Activated naive CD8-positive, alpha-beta T cell treated with anti-CD3 and anti-CD28 coated beads, Interleukin-2, amount 50 U/mL, for 24 hours (primary cell): ENCODE measurements at regions not wholly inside any gene's neighbourhood (a gene's known extent, or its start where the extent isn't known, plus 50 kb on each side); places are given as distances from the start of the nearest gene placed in this dataset.

Experiments
- ATAC-seq: fragments of 150-1000 bp; cut with Tn5 transposase; one replicate; pipeline ENCODE4 v1.10.0; 2021
- DNase-seq: peaks from one replicate; pipeline ENCODE4 v3.0.0; 2021
- H3K27ac Mint-ChIP-seq: one replicate; pipeline ENCODE4 v1.8.0; 2021; ENCODE audit warnings: mild to moderate bottlenecking, mixed read lengths
- H3K27me3 Mint-ChIP-seq: one replicate; pipeline ENCODE4 v1.8.0; 2021; ENCODE audit warnings: mixed read lengths
- H3K36me3 Mint-ChIP-seq: one replicate; pipeline ENCODE4 v1.8.0; 2021; ENCODE audit warnings: low read depth, mixed read lengths
- H3K4me1 Mint-ChIP-seq: one replicate; pipeline ENCODE4 v1.8.0; 2021; ENCODE audit warnings: mixed read lengths
- H3K4me3 Mint-ChIP-seq: one replicate; pipeline ENCODE4 v1.8.0; 2021; ENCODE audit warnings: mild to moderate bottlenecking, moderate library complexity, mixed read lengths
- H3K9me3 Mint-ChIP-seq: one replicate; pipeline ENCODE4 v1.8.0; 2021; ENCODE audit warnings: mixed read lengths

GRCh38 chr2:118223992-118224894 is 136.0 kb downstream of the INSIG2 start:
- no peaks in the 10 kb centered on the region for H3K36me3 Mint-ChIP-seq
- peak overlapping the region; percentile 61 for H3K27ac Mint-ChIP-seq
- peaks cover 23% of the 10 kb centered on the region for H3K4me1 Mint-ChIP-seq
- peak overlapping the region; percentile 82 for H3K4me3 Mint-ChIP-seq
- DNase-seq (peak; percentile 42), ATAC-seq (peak; percentile 82)
- no peaks in the 10 kb centered on the region for H3K9me3 Mint-ChIP-seq
- H3K27me3 Mint-ChIP-seq: peaks cover 65% of the 10 kb centered on the region

GRCh38 chr2:118223511-118223991 is 135.3 kb downstream of the INSIG2 start:
- H3K4me1 Mint-ChIP-seq: peaks cover 23% of the 10 kb centered on the region
- H3K4me3 Mint-ChIP-seq: peak overlapping the region; percentile 82
- peak overlapping the region; percentile 61 for H3K27ac Mint-ChIP-seq
- no peak for DNase-seq
- ATAC-seq: no peak
- no peaks in the 10 kb centered on the region for H3K9me3 Mint-ChIP-seq
- H3K27me3 Mint-ChIP-seq: peaks cover 67% of the 10 kb centered on the region
- no peaks in the 10 kb centered on the region for H3K36me3 Mint-ChIP-seq

- peaks cover 70% of the 10 kb centered on the region for H3K27me3 Mint-ChIP-seq
- H3K9me3 Mint-ChIP-seq: no peaks in the 10 kb centered on the region
- peaks cover 23% of the 10 kb centered on the region for H3K4me1 Mint-ChIP-seq
- no peaks in the 10 kb centered on the region for H3K36me3 Mint-ChIP-seq
- H3K4me3 Mint-ChIP-seq: peak overlapping the region; percentile 82
- no peak for ATAC-seq
- H3K27ac Mint-ChIP-seq: no peak overlapping the region
- DNase-seq: no peak
Observed at GRCh38 chr2:118222672-118223421, 134.6 kb downstream of the INSIG2 start.

GRCh38 chr2:118222273-118222594 is 134.0 kb downstream of the INSIG2 start:
- no peak overlapping the region for H3K27ac Mint-ChIP-seq
- H3K4me3 Mint-ChIP-seq: no peak overlapping the region
- ATAC-seq (no peak), DNase-seq (no peak)
- peaks cover 23% of the 10 kb centered on the region for H3K4me1 Mint-ChIP-seq
- no peaks in the 10 kb centered on the region for H3K36me3 Mint-ChIP-seq
- H3K27me3 Mint-ChIP-seq: peaks cover 67% of the 10 kb centered on the region
- H3K9me3 Mint-ChIP-seq: no peaks in the 10 kb centered on the region

GRCh38 chr2:118221536-118222272 is 133.4 kb downstream of the INSIG2 start:
- DNase-seq: peak; percentile 23
- H3K4me3 Mint-ChIP-seq: no peak overlapping the region
- no peak overlapping the region for H3K27ac Mint-ChIP-seq
- H3K9me3 Mint-ChIP-seq: no peaks in the 10 kb centered on the region
- peaks cover 23% of the 10 kb centered on the region for H3K4me1 Mint-ChIP-seq
- no peaks in the 10 kb centered on the region for H3K36me3 Mint-ChIP-seq
- ATAC-seq: peak; percentile 61
- peaks cover 67% of the 10 kb centered on the region for H3K27me3 Mint-ChIP-seq

- no peak overlapping the region for H3K27ac Mint-ChIP-seq
- DNase-seq (no peak), ATAC-seq (no peak)
- H3K9me3 Mint-ChIP-seq: no peaks in the 10 kb centered on the region
- peaks cover 63% of the 10 kb centered on the region for H3K27me3 Mint-ChIP-seq
- H3K4me1 Mint-ChIP-seq: peaks cover 19% of the 10 kb centered on the region
- no peak overlapping the region for H3K4me3 Mint-ChIP-seq
- no peaks in the 10 kb centered on the region for H3K36me3 Mint-ChIP-seq
Observed at GRCh38 chr2:118219611-118220010, 131.3 kb downstream of the INSIG2 start.

- no peak for ATAC-seq
- no peak overlapping the region for H3K27ac Mint-ChIP-seq
- H3K27me3 Mint-ChIP-seq: peaks cover 56% of the 10 kb centered on the region
- H3K4me3 Mint-ChIP-seq: no peak overlapping the region
- H3K36me3 Mint-ChIP-seq: no peaks in the 10 kb centered on the region
- no peak for DNase-seq
- no peaks in the 10 kb centered on the region for H3K4me1 Mint-ChIP-seq
- no peaks in the 10 kb centered on the region for H3K9me3 Mint-ChIP-seq
Observed at GRCh38 chr2:118216224-118216623, 128.0 kb downstream of the INSIG2 start.

- Mint-ChIP-seq H3K4me3 (no peak overlapping the region), H3K36me3 (no peaks in the 10 kb centered on the region), H3K27me3 (peaks cover 31% of the 10 kb centered on the region), H3K4me1 (no peaks in the 10 kb centered on the region), H3K27ac (no peak overlapping the region), H3K9me3 (no peaks in the 10 kb centered on the region)
- no peak for ATAC-seq
- no peak for DNase-seq
Observed at GRCh38 chr2:118209727-118210126, 121.5 kb downstream of the INSIG2 start.

GRCh38 chr2:118207889-118208288 is 119.6 kb downstream of the INSIG2 start:
- no peak overlapping the region for H3K27ac Mint-ChIP-seq
- no peak for ATAC-seq
- DNase-seq: no peak
- H3K4me3 Mint-ChIP-seq: no peak overlapping the region
- H3K36me3 Mint-ChIP-seq: no peaks in the 10 kb centered on the region
- H3K27me3 Mint-ChIP-seq: peaks cover 32% of the 10 kb centered on the region
- no peaks in the 10 kb centered on the region for H3K4me1 Mint-ChIP-seq
- no peaks in the 10 kb centered on the region for H3K9me3 Mint-ChIP-seq

- ATAC-seq (peak; percentile 79), DNase-seq (peak; percentile 63)
- Mint-ChIP-seq H3K36me3 (no peaks in the 10 kb centered on the region), H3K27me3 (peaks cover 25% of the 10 kb centered on the region), H3K4me3 (no peak overlapping the region), H3K4me1 (peaks cover 2% of the 10 kb centered on the region), H3K9me3 (no peaks in the 10 kb centered on the region), H3K27ac (no peak overlapping the region)
Observed at GRCh38 chr2:118202707-118203303, 114.5 kb downstream of the INSIG2 start.

GRCh38 chr2:118198268-118198667 is 110.0 kb downstream of the INSIG2 start:
- no peaks in the 10 kb centered on the region for H3K36me3 Mint-ChIP-seq
- H3K4me3 Mint-ChIP-seq: no peak overlapping the region
- H3K27ac Mint-ChIP-seq: no peak overlapping the region
- H3K27me3 Mint-ChIP-seq: peaks cover 14% of the 10 kb centered on the region
- no peak for DNase-seq
- ATAC-seq: peak; percentile 51
- H3K4me1 Mint-ChIP-seq: peaks cover 2% of the 10 kb centered on the region
- no peaks in the 10 kb centered on the region for H3K9me3 Mint-ChIP-seq

- Mint-ChIP-seq H3K4me3 (no peak overlapping the region), H3K36me3 (no peaks in the 10 kb centered on the region), H3K27me3 (peaks cover 8% of the 10 kb centered on the region), H3K4me1 (peaks cover 2% of the 10 kb centered on the region), H3K27ac (no peak overlapping the region), H3K9me3 (no peaks in the 10 kb centered on the region)
- DNase-seq (no peak), ATAC-seq (no peak)
Observed at GRCh38 chr2:118197011-118197675, 108.9 kb downstream of the INSIG2 start.

GRCh38 chr2:118190474-118190873 is 102.2 kb downstream of the INSIG2 start:
- no peak for DNase-seq
- H3K9me3 Mint-ChIP-seq: peaks cover 3% of the 10 kb centered on the region
- H3K36me3 Mint-ChIP-seq: peaks cover 2% of the 10 kb centered on the region
- H3K27ac Mint-ChIP-seq: no peak overlapping the region
- H3K27me3 Mint-ChIP-seq: peaks cover 4% of the 10 kb centered on the region
- H3K4me3 Mint-ChIP-seq: no peak overlapping the region
- ATAC-seq: no peak
- H3K4me1 Mint-ChIP-seq: peaks cover 26% of the 10 kb centered on the region

GRCh38 chr2:118186858-118187254 is 98.6 kb downstream of the INSIG2 start:
- Mint-ChIP-seq H3K4me1 (peaks cover 33% of the 10 kb centered on the region), H3K27ac (peak overlapping the region; percentile 94), H3K9me3 (peaks cover 3% of the 10 kb centered on the region), H3K36me3 (peaks cover 2% of the 10 kb centered on the region), H3K27me3 (peaks cover 4% of the 10 kb centered on the region), H3K4me3 (peak overlapping the region; percentile 90)
- ATAC-seq: no peak
- DNase-seq: no peak
